ENCODE measurements at regions not wholly inside any gene's neighbourhood (a gene's known extent, or its start where the extent isn't known, plus 50 kb on each side); places are given as distances from the start of the nearest gene placed in this dataset.

DNA sequence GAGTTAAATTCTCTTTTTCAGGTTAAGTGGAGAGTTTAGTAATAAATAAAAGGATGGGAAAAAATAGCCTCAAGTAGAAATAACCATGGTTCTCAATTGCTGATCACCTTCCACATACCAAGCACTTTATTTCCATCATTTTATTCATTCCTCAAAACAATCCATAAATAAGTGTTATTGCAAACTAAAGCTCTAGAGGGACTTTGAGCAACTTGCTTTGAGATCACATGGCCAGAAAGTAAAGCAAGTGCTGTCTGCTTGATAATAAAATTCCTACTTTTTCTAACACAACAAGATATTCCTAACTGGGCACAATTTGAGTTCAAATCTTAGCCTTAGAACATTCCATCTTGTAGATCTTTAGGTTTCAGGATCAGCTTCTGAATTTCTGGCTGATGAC, 97.1 kb upstream of the C1orf87 start:
- Histone ChIP-seq H3K36me3 (ENCODE audit: control insufficient read depth in 5 of 5, insufficient read depth in 5 of 5, low read length in 5 of 5) (no peaks in the 10 kb centered on the region), H3K9me3 (ENCODE audit: control insufficient read depth in 5 of 5, low read length in 5 of 5) (peaks cover 0 to 4% (median 3%) of the 10 kb centered on the region in 5 donors), H3K9ac (ENCODE audit: low read length in 5 of 5) (no peak overlapping the region), H3K4me3 (ENCODE audit: low read depth in 1 of 5, low read length in 5 of 5) (no peak overlapping the region), H3K27me3 (ENCODE audit: control insufficient read depth in 5 of 5, insufficient read depth in 4 of 5, low read length in 5 of 5) (no peaks in the 10 kb centered on the region), H3K4me1 (ENCODE audit: control insufficient read depth in 5 of 5, insufficient read depth in 5 of 5, low read length in 5 of 5) (no peaks in the 10 kb centered on the region), H3K27ac (ENCODE audit: low read depth, low read length) (no peak overlapping the region)

DNA sequence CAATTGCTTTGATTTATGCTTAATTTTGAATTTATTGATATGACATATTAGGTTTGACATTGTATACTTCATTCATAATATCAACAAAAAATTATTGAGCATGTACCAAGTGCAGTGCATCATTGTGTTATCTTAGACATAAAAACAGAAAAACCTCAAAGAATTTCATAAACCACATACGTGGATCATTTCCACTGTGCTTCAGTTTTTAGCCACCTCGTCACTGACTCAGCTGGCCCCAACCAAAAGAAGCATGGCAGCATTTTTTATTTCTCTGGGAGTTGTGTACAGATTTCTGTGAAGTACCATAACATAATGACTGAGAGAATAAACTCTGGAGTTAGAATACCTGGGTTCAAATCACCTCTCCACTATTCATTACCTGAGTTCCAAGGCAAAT, 95.6 kb upstream of the C1orf87 start:
- no peaks in the 10 kb centered on the region for H3K36me3 ChIP-seq (ENCODE audit: control insufficient read depth in 5 of 5, insufficient read depth in 5 of 5, low read length in 5 of 5)
- H3K9ac ChIP-seq (ENCODE audit: low read length in 5 of 5) = no peak overlapping the region
- no peaks in the 10 kb centered on the region for H3K27me3 ChIP-seq (ENCODE audit: control insufficient read depth in 5 of 5, insufficient read depth in 4 of 5, low read length in 5 of 5)
- H3K9me3 ChIP-seq (ENCODE audit: control insufficient read depth in 5 of 5, low read length in 5 of 5) = peaks cover 0 to 4% (median 3%) of the 10 kb centered on the region in 5 donors
- H3K27ac ChIP-seq (ENCODE audit: low read depth, low read length) = no peak overlapping the region
- no peaks in the 10 kb centered on the region for H3K4me1 ChIP-seq (ENCODE audit: control insufficient read depth in 5 of 5, insufficient read depth in 5 of 5, low read length in 5 of 5)
- H3K4me3 ChIP-seq (ENCODE audit: low read depth in 1 of 5, low read length in 5 of 5) = no peak overlapping the region

DNA sequence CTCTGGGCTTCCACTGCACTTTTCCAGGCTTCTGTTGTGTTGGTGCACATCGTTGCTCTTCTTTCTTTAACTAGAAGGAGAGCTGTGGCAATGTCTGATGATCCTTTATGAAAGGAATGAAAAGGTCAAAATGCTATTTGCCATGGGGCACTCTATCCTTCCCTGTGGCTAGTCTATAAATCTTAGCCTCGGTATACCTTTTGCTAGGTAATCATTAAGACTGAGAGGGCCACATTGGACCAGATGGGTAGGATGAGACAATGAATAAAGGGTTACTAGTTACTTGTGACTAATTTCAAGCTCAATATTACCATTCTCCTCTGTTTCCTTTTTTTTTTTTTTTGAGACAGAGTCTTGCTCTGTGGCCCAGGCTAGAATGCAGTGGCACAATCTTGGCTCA, 89.4 kb upstream of the C1orf87 start:
- no peaks in the 10 kb centered on the region for H3K36me3 ChIP-seq (ENCODE audit: control insufficient read depth in 5 of 5, insufficient read depth in 5 of 5, low read length in 5 of 5)
- H3K9ac ChIP-seq (ENCODE audit: low read length in 5 of 5) = no peak overlapping the region
- H3K27me3 ChIP-seq (ENCODE audit: control insufficient read depth in 5 of 5, insufficient read depth in 4 of 5, low read length in 5 of 5) = no peaks in the 10 kb centered on the region
- H3K9me3 ChIP-seq (ENCODE audit: control insufficient read depth in 5 of 5, low read length in 5 of 5) = no peaks in the 10 kb centered on the region
- no peaks in the 10 kb centered on the region for H3K4me1 ChIP-seq (ENCODE audit: control insufficient read depth in 5 of 5, insufficient read depth in 5 of 5, low read length in 5 of 5)
- no peak overlapping the region for H3K4me3 ChIP-seq (ENCODE audit: low read depth in 1 of 5, low read length in 5 of 5)
- no peak overlapping the region for H3K27ac ChIP-seq (ENCODE audit: low read depth, low read length)

DNA sequence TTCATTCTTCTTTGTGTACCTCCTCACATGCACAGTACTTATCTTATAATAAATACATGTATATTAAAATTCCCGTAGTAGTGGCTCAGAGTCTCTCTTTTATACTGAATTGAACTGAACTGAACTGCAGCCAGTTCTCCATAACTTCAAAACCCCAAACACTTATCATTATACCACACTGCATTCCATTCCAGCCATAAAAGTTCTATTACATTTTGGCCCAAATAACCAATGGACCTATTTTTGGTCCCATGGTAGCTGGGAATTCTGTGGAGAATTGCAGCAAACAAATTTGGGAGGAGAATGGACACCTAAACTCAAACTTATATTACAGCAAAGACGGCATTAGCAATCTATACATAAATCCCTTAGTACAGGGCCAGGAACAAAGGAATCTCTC, 86.6 kb upstream of the C1orf87 start:
- Histone ChIP-seq H3K9me3 (ENCODE audit: control insufficient read depth in 5 of 5, low read length in 5 of 5) (no peaks in the 10 kb centered on the region), H3K27ac (ENCODE audit: low read depth, low read length) (no peak overlapping the region), H3K4me1 (ENCODE audit: control insufficient read depth in 5 of 5, insufficient read depth in 5 of 5, low read length in 5 of 5) (no peaks in the 10 kb centered on the region), H3K4me3 (ENCODE audit: low read depth in 1 of 5, low read length in 5 of 5) (no peak overlapping the region), H3K36me3 (ENCODE audit: control insufficient read depth in 5 of 5, insufficient read depth in 5 of 5, low read length in 5 of 5) (no peaks in the 10 kb centered on the region), H3K27me3 (ENCODE audit: control insufficient read depth in 5 of 5, insufficient read depth in 4 of 5, low read length in 5 of 5) (no peaks in the 10 kb centered on the region), H3K9ac (ENCODE audit: low read length in 5 of 5) (no peak overlapping the region)

DNA sequence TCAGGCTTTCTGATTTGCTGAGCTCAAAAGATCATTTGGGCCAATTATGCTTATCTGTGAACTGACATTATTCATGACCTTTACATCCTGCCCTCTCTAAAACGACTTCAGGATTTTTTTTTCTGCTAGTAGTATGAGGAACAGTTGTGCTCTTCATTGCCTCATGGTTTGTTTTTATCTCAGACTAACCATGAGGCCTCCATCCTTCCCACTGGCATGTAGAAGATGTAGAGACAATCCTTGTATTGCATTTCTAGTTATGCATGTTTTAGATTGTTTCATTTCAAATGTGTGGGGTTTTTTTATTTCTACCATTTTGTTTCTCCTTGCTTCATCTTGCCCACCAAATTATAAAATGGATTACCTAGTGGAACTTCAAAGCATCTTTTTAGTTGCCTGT, 82.8 kb upstream of the C1orf87 start:
- no peaks in the 10 kb centered on the region for H3K27me3 ChIP-seq (ENCODE audit: control insufficient read depth in 5 of 5, insufficient read depth in 4 of 5, low read length in 5 of 5)
- H3K4me3 ChIP-seq (ENCODE audit: low read depth in 1 of 5, low read length in 5 of 5) = no peak overlapping the region
- no peaks in the 10 kb centered on the region for H3K4me1 ChIP-seq (ENCODE audit: control insufficient read depth in 5 of 5, insufficient read depth in 5 of 5, low read length in 5 of 5)
- H3K9me3 ChIP-seq (ENCODE audit: control insufficient read depth in 5 of 5, low read length in 5 of 5) = no peaks in the 10 kb centered on the region
- no peak overlapping the region for H3K9ac ChIP-seq (ENCODE audit: low read length in 5 of 5)
- no peak overlapping the region for H3K27ac ChIP-seq (ENCODE audit: low read depth, low read length)
- H3K36me3 ChIP-seq (ENCODE audit: control insufficient read depth in 5 of 5, insufficient read depth in 5 of 5, low read length in 5 of 5) = no peaks in the 10 kb centered on the region

DNA sequence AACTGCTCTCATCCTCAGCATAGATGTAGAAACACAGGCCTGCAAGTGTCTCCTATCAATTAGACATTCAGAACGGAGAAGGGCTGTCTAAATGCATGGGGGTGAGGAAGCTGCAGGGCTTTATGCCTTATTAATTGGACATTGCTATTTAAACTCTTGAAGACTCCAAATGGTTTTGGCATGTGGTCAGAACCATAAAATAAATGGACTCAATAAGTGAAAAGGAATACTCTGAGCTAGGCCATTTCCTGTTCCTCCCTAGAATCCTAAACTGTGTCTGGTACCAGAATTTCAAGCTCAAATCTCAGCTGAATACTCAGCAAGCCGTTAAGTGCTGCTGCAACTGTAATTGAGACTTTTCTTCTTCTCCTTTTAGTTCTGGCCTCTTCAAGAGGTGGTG, 80.4 kb upstream of the C1orf87 start:
- Histone ChIP-seq H3K9me3 (ENCODE audit: control insufficient read depth in 5 of 5, low read length in 5 of 5) (no peaks in the 10 kb centered on the region), H3K4me3 (ENCODE audit: low read depth in 1 of 5, low read length in 5 of 5) (no peak overlapping the region), H3K27me3 (ENCODE audit: control insufficient read depth in 5 of 5, insufficient read depth in 4 of 5, low read length in 5 of 5) (no peaks in the 10 kb centered on the region), H3K9ac (ENCODE audit: low read length in 5 of 5) (no peak overlapping the region), H3K4me1 (ENCODE audit: control insufficient read depth in 5 of 5, insufficient read depth in 5 of 5, low read length in 5 of 5) (peaks cover 0 to 2% (median 0%) of the 10 kb centered on the region in 5 donors), H3K36me3 (ENCODE audit: control insufficient read depth in 5 of 5, insufficient read depth in 5 of 5, low read length in 5 of 5) (no peaks in the 10 kb centered on the region), H3K27ac (ENCODE audit: low read depth, low read length) (no peak overlapping the region)

DNA sequence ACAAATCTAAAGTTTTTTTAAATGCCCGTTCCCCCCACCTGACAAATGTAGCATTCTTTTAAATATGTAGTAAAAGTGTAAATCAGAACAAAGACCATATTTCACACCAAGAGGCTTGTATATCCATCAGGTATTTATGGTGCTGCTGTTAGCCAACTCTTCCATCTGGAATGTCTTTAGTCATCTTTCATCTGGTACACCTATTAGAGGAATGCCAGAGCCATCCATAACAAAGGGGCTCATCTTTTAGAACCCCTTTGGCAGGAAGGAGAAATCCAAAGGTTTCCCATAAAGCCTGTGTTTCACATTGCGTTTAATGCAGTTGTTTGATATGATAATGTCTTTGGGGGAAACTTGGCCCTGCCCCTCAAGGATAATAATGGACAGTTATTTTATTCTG, 79.3 kb upstream of the C1orf87 start:
- H3K27me3 ChIP-seq (ENCODE audit: control insufficient read depth in 5 of 5, insufficient read depth in 4 of 5, low read length in 5 of 5) = no peaks in the 10 kb centered on the region
- H3K9ac ChIP-seq (ENCODE audit: low read length in 5 of 5) = no peak overlapping the region
- peaks cover 0 to 2% (median 0%) of the 10 kb centered on the region in 5 donors for H3K4me1 ChIP-seq (ENCODE audit: control insufficient read depth in 5 of 5, insufficient read depth in 5 of 5, low read length in 5 of 5)
- H3K36me3 ChIP-seq (ENCODE audit: control insufficient read depth in 5 of 5, insufficient read depth in 5 of 5, low read length in 5 of 5) = no peaks in the 10 kb centered on the region
- no peak overlapping the region for H3K27ac ChIP-seq (ENCODE audit: low read depth, low read length)
- H3K9me3 ChIP-seq (ENCODE audit: control insufficient read depth in 5 of 5, low read length in 5 of 5) = no peaks in the 10 kb centered on the region
- H3K4me3 ChIP-seq (ENCODE audit: low read depth in 1 of 5, low read length in 5 of 5) = no peak overlapping the region

DNA sequence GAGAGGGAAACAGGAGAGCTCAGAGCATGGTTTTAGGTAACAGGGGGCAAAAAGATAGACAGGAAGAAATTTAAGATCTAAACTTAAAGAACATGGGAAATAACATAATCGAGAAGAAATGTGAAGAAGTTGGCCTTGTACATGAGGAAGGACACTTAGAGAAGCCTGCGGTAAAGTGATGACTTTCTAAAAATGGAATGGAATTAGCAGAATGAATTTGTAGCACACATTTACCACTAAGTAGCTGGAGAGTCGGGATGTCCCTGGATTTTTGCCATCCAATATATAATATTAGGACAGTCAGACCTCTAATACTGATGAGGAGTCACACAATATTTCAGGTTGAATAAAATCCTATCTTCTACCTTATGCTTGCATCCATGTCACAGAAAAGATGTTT, 77.7 kb upstream of the C1orf87 start:
- no peaks in the 10 kb centered on the region for H3K9me3 ChIP-seq (ENCODE audit: control insufficient read depth in 5 of 5, low read length in 5 of 5)

DNA sequence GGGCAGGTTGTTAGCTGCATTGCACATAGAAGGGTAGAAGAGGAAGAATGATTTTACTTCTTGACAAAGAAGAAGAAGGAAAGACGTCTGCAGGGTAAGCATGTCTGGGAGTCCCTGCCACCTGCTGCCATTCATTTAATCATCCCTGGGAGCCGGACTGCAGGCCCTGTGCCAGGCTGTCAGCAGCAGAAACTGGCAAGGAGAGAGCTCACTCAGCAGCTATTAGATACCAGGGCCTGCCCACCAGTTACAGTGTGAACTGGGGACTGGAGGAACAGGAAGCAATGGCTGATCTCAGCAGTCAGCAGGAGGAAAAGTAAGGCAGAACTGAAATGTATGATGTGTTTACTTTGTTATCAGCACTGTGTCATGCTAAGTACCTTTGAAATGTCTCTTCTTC, 75.7 kb upstream of the C1orf87 start:
- Histone ChIP-seq H3K9me3 (ENCODE audit: control insufficient read depth in 5 of 5, low read length in 5 of 5) (peaks cover 0 to 3% (median 0%) of the 10 kb centered on the region in 5 donors), H3K4me3 (ENCODE audit: low read depth in 1 of 5, low read length in 5 of 5) (no peak overlapping the region), H3K27ac (ENCODE audit: low read depth, low read length) (no peak overlapping the region), H3K9ac (ENCODE audit: low read length in 5 of 5) (no peak overlapping the region), H3K4me1 (ENCODE audit: control insufficient read depth in 5 of 5, insufficient read depth in 5 of 5, low read length in 5 of 5) (peaks cover 0 to 2% (median 0%) of the 10 kb centered on the region in 5 donors), H3K36me3 (ENCODE audit: control insufficient read depth in 5 of 5, insufficient read depth in 5 of 5, low read length in 5 of 5) (no peaks in the 10 kb centered on the region), H3K27me3 (ENCODE audit: control insufficient read depth in 5 of 5, insufficient read depth in 4 of 5, low read length in 5 of 5) (no peaks in the 10 kb centered on the region)

More for the DNA sequence above, 77.7 kb upstream of the C1orf87 start:
- Histone ChIP-seq H3K27me3 (ENCODE audit: control insufficient read depth in 5 of 5, insufficient read depth in 4 of 5, low read length in 5 of 5) (no peaks in the 10 kb centered on the region), H3K27ac (ENCODE audit: low read depth, low read length) (no peak overlapping the region), H3K9ac (ENCODE audit: low read length in 5 of 5) (no peak overlapping the region), H3K4me1 (ENCODE audit: control insufficient read depth in 5 of 5, insufficient read depth in 5 of 5, low read length in 5 of 5) (peaks cover 0 to 2% (median 0%) of the 10 kb centered on the region in 5 donors), H3K36me3 (ENCODE audit: control insufficient read depth in 5 of 5, insufficient read depth in 5 of 5, low read length in 5 of 5) (no peaks in the 10 kb centered on the region), H3K4me3 (ENCODE audit: low read depth in 1 of 5, low read length in 5 of 5) (no peak overlapping the region)

DNA sequence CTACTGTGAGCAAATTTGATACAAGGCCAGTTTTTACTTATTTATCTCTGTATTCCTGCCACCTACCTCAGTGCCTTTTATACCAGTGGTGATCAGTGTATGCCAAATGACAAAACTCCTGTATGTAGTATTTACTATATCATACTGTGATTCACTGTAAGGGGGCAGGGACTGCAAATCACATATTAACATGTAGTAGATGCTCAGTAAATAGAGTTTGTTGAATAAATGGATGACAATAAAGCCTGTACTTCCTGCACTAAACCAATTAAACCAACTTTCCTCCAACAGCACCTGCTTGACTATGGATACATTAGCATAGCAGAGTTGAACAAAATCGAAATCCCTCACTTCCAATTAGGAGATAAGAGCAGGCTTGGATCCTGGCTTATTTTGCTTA, 73.3 kb upstream of the C1orf87 start:
- Histone ChIP-seq H3K36me3 (ENCODE audit: control insufficient read depth in 5 of 5, insufficient read depth in 5 of 5, low read length in 5 of 5) (no peaks in the 10 kb centered on the region), H3K9me3 (ENCODE audit: control insufficient read depth in 5 of 5, low read length in 5 of 5) (peaks cover 0 to 3% (median 0%) of the 10 kb centered on the region in 5 donors), H3K27me3 (ENCODE audit: control insufficient read depth in 5 of 5, insufficient read depth in 4 of 5, low read length in 5 of 5) (no peaks in the 10 kb centered on the region), H3K27ac (ENCODE audit: low read depth, low read length) (no peak overlapping the region), H3K4me1 (ENCODE audit: control insufficient read depth in 5 of 5, insufficient read depth in 5 of 5, low read length in 5 of 5) (peaks cover 0 to 2% (median 0%) of the 10 kb centered on the region in 5 donors), H3K9ac (ENCODE audit: low read length in 5 of 5) (no peak overlapping the region), H3K4me3 (ENCODE audit: low read depth in 1 of 5, low read length in 5 of 5) (no peak overlapping the region)

DNA sequence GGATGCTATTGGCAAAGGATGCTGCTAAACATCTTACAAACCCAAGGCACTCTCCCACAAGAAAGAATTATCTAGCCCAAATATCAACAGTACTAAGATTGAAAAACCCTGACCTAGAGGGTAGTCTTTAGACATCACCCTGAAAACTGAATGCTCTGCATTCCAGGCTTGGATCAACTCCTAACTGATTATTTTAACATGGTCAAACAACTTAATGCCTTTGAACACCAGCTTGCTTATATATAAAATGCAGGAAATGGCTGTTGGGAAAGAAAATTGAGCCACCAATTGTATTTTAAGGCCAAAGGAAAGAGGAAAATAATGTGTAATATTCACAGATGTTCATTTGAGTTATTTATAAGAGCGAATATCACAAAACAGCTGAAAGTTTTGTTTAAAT, 72.2 kb upstream of the C1orf87 start:
- Histone ChIP-seq H3K27me3 (ENCODE audit: control insufficient read depth in 5 of 5, insufficient read depth in 4 of 5, low read length in 5 of 5) (no peaks in the 10 kb centered on the region), H3K9me3 (ENCODE audit: control insufficient read depth in 5 of 5, low read length in 5 of 5) (peaks cover 0 to 3% (median 0%) of the 10 kb centered on the region in 5 donors), H3K4me3 (ENCODE audit: low read depth in 1 of 5, low read length in 5 of 5) (no peak overlapping the region), H3K27ac (ENCODE audit: low read depth, low read length) (no peak overlapping the region), H3K36me3 (ENCODE audit: control insufficient read depth in 5 of 5, insufficient read depth in 5 of 5, low read length in 5 of 5) (no peaks in the 10 kb centered on the region), H3K4me1 (ENCODE audit: control insufficient read depth in 5 of 5, insufficient read depth in 5 of 5, low read length in 5 of 5) (peaks cover 0 to 2% (median 0%) of the 10 kb centered on the region in 5 donors), H3K9ac (ENCODE audit: low read length in 5 of 5) (no peak overlapping the region)

Data from subcutaneous abdominal adipose tissue (tissue), 5 donors.